Epithelial cell of prostate (primary cell): ENCODE measurements at regions not wholly inside any gene's neighbourhood (a gene's known extent, or its start where the extent isn't known, plus 50 kb on each side); places are given as distances from the start of the nearest gene placed in this dataset.

Experiments used
- DNase-seq: peaks from one replicate; pipeline ENCODE4 v3.0.0-alpha.2; 2011; ENCODE audit warnings: low read depth, low spot score
- H3K27ac ChIP-seq: fragments of 450-650 bp; 2 replicates; pipeline ENCODE4 v1.5.1; 2017; ENCODE audit warnings: mild to moderate bottlenecking

DNA sequence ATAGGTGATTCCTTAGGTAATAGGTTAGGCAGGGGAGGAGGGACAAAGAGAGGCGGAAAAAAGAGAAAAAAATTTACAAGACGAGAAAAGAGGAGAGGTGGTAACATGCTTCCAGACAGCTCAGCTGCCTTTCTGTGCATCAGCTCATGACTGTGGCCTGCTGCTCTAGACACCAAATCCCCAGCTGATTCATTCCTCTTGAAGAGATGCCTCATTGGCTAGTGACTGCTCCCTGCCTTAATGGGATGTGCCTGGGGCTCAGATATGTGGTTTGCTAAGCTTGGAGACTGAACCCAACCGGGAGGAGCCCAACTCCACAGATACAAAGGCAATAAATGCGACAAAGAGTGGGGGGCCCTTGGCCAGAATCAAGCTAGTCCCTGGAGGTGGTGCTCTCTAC, 105.9 kb upstream of the FAM20A start:
- peak; percentile 33 for DNase-seq
- H3K27ac ChIP-seq: no peak overlapping the region

DNA sequence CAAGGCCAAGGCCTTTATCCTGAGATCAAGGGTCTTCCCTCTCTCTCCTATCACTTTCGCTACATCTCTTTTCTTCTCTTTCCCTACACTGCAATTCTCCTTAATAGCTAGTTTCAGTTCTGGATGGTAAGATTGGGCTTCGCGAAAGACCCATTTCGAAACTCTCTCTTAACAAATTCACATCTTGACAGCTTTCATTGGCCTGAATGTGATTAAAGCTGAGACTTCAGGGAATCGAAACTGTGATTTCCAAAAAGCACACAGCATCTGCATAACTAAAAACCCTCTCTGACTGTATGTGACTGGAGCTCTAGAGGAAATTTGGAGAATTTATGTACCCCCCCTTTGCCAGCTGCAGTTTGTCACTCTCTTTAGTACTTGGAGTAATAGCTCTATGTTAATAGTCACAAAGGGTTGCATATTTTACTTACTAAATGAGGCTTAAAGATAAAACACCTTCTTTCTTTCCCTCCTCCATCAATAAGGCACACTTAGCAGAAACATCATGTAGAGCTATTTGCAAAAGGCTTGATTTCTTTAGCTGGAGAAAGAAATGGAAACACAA, 105.3 kb upstream of the FAM20A start:
- H3K27ac ChIP-seq: no peak overlapping the region
- no peak for DNase-seq

DNA sequence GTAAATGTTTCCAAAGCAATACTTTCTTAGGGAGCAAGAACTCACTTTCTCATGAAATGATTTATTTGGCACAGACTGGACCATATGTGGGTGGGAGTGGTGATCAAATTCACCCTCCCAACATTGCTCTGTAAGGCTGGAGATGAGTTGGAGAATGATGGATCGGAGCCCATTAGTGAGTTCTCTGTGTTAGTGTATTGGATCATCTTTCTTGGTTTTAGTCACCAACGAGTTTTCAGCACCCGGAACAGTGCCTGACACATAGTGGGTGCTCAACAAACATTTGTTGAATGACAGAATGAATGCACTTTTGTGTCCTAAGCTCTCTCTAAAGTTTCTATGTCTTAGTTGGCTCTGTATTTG, 104.5 kb upstream of the FAM20A start:
- no peak for DNase-seq
- no peak overlapping the region for H3K27ac ChIP-seq

DNA sequence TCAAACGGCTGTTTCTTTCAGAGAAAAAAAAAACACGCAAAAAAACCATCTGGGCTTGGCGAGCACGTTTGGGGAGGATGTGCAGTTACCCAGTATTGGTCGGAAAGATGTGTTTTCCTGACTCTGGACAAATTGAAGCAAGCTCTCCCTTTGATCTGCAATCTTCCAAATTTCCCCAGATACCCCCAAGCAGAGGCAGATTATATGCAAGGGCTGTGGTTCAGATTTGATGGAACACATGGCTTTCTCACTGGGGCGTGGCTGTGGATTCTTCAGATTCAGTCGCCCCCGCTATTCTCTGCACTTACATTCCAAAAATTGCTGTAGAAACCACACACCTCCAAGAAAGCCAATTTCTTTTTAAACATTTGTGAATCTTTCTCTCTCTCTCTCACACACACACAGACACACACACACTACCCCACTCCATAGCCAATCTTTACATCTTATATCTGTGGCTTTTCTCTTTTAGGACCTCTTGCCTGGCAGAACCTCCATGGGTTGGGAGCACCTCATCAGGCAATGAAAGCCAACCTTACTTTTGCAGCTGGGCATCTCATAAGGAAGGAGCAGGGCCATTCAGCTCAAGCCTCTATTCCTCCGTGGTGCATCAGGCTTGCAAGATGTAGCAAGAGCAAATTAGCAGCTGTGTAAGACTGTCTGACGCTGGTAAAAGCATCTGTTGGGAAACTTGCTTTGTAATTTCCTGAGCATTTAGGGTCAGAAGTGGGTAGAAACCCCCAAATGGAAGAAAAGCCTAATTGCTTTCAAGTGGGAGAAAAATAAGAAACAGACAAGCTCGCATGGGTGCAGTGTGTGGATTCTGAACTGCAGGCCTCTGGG, 103.9 kb upstream of the FAM20A start:
- H3K27ac ChIP-seq: no peak overlapping the region
- no peak for DNase-seq

DNA sequence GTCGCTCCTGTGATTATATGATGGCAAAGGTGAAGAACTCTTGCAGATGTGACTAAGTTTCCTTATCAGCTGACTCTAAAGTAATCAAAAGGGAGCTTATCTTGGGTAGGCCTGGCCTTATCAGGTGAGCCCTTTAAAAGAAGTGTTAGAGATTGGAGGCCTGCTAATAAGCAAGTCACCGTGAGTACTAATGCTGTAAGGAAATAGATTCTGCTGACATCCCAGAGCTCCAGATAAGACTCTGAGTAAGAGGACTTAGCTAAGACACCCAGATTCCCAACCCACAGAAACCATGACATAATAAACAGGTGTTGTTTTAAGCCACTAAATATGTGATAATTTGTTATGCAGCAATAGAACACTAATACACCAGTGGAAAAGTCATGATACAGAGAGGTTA, 99.9 kb upstream of the FAM20A start:
- H3K27ac ChIP-seq: no peak overlapping the region
- no peak for DNase-seq

DNA sequence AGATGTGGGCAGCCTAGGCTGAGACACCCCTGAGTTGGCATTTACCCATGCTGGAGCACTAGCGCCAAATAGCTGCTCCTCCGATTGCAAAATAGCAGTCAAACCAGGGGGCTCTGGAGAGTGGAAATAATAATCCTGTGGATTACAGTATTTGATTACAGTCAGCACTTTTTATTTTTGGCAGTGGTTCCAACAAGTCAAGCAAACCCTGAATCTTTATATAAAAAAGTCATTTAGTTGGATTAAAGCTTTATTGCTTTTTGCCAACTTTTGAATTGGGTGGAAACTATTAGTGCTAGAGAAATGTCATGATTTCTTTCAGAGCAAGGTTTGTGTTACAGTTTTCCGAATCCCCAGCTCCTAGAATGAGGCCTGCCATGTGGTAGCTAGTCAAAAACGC, 99.3 kb upstream of the FAM20A start:
- no peak for DNase-seq
- H3K27ac ChIP-seq: no peak overlapping the region

DNA sequence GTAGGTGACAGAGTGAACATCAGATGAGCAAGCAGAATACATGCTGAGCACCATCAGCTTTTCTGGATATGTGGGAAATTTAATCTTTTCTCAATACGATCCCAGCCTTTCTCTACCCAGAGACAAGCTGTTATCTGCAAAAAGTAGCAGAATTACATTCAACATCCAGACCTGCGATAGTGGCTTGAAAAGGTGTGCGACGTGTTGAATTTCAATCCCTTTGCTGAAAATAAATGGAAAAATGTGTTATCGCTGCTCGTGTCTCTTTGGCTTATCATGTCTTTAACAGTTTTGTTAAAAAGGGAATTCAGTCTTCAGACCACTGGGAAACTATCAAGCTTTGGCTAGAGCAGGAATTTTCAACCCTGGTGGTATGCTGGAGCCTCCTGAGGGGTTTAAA, 98.8 kb upstream of the FAM20A start:
- no peak for DNase-seq
- no peak overlapping the region for H3K27ac ChIP-seq

DNA sequence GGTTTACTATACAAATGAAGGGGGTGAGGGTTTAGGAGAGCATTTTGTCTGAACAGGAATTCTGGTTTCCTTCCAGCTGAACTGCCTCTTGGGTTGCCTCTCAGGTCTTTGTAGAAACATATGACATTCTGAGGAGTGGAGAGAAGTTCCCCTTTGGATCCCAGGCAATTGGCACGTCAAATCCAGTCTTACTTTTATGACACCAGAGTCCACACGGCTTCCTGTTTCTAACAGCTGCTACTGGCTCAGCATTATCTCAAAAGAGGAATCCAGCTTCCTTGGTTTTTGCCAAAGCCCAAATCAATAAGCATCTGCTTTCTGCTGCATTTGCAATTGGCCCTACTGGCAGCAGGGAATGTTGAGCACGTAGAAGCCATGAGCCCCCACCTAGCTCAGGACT, 97.6 kb upstream of the FAM20A start:
- no peak for DNase-seq
- H3K27ac ChIP-seq: peak overlapping the region; percentile 83

DNA sequence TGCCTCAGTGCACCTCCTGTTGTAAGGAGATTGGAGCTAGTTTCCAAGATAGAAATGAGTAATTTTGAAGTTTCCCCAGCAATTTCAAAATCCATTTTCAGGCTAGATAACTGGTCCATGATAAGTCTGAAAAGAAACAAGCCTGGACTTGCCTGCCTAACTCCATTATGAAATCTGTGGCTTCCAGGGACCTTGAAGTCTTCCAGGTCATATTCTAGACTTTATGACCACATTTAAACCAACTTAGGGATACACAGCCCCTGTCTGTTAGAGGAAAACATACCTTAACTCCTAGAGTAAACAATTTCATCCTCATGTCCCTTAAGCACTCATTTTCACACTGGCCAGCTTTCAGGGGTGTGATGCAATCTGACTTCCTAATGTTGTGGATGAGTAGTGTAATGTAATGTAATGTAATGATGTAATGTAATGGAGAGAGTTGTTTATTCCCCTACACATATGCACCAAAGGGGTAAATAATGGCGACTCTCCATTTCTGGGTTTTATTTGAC, 96.7 kb upstream of the FAM20A start:
- H3K27ac ChIP-seq: peak overlapping the region; percentile 83
- DNase-seq: peak; percentile 39

DNA sequence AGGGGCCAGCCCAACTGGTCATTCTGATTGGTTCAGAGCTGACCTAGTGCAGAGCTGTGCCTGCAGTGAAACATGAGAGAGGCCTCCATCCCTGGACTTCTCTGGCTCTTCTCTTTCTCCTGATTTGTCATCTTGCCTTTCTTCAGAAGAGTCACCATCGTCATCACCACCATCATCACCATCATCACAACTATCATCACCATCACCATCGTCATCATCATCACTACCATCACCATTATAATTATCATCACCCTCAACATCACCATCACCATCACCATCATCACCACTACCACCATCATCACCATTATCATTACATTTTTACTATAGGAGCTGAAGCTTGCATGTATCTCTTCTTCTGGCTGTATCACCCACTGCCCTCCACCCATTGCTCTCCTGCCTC, 94.5 kb upstream of the FAM20A start:
- DNase-seq: no peak
- H3K27ac ChIP-seq: no peak overlapping the region

DNA sequence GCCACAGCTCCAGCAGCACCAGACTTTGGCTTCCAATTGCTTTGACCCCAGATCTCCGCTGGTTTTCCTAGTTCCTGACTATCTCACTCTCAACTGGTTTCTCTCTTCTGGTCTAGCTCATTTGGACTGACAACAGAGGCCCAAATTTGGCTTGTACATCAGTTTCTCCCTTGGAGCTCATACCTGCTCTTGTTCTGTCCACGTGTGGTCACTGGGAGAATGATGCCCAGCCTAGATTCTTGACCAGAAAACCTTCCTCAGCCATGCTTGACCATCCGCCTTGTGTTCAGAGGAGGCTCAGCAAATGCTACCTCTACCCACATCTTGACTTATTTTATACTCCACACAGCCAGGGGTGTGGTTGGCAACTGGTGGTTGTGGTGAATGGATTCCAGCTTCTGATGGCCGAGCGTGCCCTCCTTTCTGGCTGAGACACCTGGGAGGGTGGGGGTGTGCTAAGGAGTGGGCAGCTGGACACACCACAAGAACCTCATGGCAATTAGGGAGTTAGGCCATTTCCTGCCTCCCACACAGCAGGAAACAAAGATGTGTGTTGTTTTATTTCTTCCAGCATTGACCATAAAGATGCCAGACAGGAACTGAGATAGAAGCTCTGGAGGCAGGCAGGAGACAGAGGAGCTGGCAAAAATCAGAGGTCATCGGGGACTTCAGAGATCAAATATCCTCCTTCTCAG, 93.8 kb upstream of the FAM20A start:
- DNase-seq: no peak
- H3K27ac ChIP-seq: no peak overlapping the region

DNA sequence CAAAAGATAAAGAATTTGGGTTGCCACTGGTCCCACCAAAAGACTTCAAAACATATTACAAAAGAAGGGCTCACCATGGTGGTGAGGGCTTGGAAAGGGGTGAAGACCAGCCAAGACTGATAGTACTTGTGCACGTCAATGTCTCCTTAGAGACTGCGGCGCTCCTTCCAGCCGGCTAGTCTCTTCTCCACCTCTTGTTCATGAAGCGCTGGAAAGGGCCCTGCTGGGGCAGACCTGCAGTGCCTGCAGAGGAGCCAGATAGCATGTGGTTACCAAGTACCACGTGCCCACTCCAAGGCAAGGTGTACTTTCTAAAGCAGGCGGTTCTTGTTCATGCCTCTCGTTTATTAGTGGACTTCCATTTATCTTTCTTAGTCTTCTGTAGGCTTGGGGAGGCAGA, 92.7 kb upstream of the FAM20A start:
- DNase-seq: no peak

DNA sequence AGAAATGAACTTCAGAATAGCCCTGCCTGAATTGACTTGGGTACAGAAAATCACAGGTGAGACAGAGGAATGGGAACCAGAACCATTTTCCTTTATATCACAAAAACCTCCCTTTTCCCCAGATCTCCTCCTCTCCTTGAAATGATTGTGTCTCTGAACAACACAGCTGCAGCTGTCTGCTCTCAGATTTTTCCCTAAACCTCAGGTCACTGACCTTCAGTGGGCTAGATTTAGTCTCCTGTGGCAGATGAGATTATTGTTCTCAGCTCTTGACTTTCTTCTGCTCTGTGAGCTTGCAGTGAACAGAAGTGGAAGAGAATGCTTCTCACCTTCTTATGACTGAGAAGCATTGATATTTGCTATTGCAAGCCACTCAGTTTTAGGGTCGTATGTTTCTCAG, 92.3 kb upstream of the FAM20A start:
- H3K27ac ChIP-seq: no peak overlapping the region
- no peak for DNase-seq

More for the DNA sequence above, 92.7 kb upstream of the FAM20A start:
- no peak overlapping the region for H3K27ac ChIP-seq

DNA sequence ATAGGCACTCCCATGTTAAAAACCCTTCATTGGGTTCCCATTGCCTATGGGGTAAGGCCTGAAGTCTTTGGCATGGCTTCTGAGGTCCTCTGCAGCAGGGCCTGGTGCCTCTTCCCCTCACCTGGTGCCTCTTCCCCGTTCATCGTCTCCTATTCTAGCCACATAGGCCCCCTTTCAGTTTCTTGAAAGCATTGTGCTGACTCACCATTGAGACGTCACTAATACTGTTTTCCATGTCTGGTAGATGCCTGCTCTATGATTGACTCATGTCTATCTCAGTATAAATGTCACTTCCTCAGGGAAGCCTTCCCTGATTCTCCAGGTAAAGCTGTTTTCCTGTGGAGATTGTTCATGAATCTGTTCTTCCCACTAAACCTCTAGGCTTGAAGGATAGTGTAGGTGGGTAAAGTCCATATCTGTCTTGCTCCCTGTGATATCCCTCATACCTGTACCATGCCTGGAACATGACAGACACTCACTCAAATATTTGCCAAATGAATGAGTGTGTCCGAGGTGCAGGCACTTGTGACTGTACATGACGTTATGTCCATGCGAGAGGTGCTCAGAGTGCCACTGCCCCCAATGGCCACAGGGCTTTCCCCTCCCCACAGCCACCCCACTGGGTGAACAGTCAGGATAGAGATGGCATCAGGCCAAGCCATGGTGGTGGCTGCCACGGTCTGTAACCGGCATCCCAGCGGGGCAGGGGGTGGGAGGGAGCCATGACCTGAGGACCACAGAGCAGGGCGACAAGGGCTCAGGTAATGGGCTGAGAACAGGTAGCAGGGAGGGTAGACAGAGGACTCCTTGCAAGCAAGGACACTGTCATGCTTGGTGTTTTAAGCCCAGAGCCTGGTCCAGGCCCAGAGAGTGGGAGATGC, 85.2 kb upstream of the FAM20A start:
- no peak for DNase-seq
- H3K27ac ChIP-seq: no peak overlapping the region

DNA sequence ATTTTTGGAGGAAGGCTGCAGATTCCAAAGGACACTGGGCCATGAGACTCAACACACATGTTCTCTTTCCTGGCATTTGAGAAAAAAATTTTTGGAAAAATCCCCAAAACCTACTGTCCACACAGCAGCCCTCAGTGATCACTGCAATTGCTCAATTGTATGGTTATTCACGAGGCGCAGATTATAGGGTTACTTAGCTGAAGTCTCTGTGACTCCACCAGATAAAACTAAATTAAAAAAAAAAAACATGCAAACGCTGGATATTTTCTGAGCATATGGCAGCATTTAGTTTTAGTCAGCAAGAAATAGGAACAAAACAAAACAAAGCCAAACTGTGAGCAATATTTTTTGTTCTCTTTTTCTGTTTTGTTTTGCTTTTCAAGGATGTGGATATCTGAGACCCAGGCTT, 83.8 kb upstream of the FAM20A start:
- H3K27ac ChIP-seq: no peak overlapping the region
- no peak for DNase-seq

DNA sequence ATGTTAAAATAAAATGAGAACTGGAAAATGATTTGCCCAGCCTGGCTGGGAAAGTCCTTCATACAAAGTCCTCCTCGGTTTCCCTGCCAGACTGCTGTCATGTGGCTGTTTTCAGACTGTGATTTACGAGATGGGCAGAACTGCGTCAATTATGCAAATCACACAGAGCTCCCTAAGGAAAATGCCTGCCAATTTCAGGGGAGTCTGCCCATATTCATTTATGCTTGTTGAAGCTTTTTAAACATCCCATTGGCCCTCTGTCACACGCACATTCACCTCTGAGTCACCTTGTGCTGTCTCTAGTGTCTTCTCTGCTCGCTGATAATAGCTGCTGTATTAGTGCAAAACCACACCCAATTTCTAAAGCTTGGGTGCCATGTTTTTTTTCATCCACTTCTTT, 81.7 kb upstream of the FAM20A start:
- H3K27ac ChIP-seq: no peak overlapping the region
- no peak for DNase-seq

DNA sequence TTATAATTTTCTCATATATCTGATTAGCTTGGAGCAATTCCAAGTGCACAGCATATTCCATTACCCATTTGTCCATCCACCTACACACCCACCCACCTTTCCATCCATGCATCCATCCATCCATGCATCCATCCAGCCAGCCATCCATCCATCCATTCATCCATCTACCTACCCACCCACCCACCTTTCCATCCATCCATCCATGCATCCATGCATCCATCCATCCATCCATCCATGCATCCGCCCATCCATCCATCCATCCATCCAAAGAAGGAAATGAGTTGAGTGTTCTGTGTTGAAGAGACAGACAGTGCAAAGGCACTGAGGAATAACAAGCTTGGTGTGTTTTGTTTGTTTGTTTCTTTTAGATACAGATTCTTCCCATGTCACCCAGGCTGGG, 78.7 kb upstream of the FAM20A start:
- H3K27ac ChIP-seq: no peak overlapping the region
- no peak for DNase-seq

DNA sequence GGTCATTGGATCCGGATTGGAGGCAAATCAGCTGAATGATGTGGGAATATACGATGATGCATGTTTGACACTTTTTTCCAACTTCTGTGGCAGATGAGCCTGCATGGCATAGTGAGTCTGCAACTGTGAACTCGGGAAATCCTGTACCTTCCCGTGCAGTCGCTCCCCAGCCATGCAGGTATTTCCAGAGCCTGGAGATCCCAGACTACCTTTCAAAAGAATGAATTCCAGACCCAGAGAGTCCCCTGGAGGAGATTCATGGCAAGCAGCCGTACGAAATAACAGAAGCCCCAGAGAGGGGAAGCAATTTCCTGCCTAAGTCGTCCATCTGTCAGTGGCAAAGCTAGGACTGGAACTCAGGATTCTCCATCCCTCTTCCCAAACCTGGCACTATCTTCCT, 75.7 kb upstream of the FAM20A start:
- DNase-seq: no peak
- no peak overlapping the region for H3K27ac ChIP-seq

DNA sequence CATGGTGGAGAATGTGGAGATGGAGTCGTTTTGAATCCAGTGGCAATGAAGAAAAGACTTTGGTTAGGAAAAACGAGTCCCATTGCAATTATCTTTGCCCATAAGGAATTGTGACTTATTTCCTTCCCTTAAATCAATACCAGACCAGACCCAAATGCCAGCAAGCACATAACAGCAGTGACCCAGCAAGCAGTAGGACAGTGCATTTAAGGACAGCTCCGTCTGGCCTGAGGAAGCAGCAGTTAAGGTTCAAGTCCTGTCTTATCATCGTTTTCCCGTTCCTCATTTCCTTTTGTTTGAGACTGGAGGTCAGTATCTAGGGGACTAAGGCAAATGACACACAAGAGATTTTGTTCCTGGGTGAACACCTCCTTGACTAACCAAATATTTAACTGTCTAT, 74.6 kb upstream of the FAM20A start:
- no peak for DNase-seq

More for the DNA sequence above, 74.6 kb upstream of the FAM20A start:
- H3K27ac ChIP-seq: no peak overlapping the region
